D721Med (cell line): ENCODE measurements at regions not wholly inside any gene's neighbourhood (a gene's known extent, or its start where the extent isn't known, plus 50 kb on each side); places are given as distances from the start of the nearest gene placed in this dataset.
A peak's percentile ranks its signal among the peaks of the same experiment; 100 is the strongest.

ENCODE experiments used
- DNase-seq: peaks from one replicate; pipeline ENCODE4 v3.0.0; 2011; ENCODE audit warnings: low spot score; ENCODE audit not compliant: insufficient read length
- FAIRE-seq: peaks from 2 replicates; lab custom pipeline; 2011; peaks lifted over from hg19 to GRCh38; lab: Jason Lieb, UNC
- TF ChIP-seq, protein P1 (sequence below): IDR thresholded peaks from 2 replicates; pipeline ENCODE4 v1.5.1; 2012; ENCODE audit warnings: mild to moderate bottlenecking, control low read depth; ENCODE audit not compliant: insufficient read depth; ENCODE audit errors: missing control alignments

DNA sequence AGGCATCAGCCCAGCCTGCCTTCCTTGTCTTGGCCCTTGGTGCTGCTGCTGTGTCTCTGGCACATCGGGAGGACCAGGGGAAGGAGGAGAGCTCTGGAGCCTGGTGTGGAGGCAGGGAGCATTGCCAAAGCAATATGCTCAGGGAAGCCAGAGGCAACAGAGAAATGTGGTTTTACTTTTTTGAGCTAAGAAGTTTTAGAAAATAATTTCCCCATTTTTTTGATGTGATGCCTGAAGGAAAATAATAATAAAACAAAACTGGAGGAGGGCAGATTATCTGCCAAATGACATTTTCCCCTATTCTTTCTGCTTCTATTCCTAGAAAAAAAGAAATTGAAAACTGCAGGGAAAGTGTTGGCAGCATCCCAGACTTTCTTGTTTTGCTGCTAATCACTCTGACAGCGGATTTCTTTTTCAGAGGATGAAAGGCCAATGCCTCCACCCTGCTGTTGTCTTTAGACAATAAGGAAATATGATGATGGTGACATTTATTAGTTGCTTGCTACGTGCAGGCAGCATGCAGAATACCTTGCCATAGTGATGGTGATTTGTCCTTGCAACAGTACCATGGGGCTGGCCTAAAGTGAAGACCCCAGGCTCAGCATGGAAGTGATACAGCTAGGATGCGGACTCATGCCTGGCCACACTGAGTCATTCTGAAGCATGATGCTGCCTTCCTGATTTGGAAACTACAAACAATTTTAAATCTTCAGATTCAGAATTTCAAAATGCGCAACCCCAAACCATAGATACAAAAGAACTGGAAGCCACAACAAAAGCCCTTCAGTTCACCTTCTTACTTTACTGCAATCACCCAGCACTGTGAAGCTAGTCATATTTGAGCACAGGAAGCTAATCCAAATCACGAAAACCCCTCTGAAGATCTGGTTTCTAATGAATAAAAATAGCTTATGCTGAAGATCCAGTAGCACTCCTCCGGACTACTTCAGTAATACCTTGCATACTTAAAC, 260.2 kb upstream of the TMEM72 start:
- FAIRE-seq: no peak
- DNase-seq: no peak
- TF ChIP-seq, protein P1, sequence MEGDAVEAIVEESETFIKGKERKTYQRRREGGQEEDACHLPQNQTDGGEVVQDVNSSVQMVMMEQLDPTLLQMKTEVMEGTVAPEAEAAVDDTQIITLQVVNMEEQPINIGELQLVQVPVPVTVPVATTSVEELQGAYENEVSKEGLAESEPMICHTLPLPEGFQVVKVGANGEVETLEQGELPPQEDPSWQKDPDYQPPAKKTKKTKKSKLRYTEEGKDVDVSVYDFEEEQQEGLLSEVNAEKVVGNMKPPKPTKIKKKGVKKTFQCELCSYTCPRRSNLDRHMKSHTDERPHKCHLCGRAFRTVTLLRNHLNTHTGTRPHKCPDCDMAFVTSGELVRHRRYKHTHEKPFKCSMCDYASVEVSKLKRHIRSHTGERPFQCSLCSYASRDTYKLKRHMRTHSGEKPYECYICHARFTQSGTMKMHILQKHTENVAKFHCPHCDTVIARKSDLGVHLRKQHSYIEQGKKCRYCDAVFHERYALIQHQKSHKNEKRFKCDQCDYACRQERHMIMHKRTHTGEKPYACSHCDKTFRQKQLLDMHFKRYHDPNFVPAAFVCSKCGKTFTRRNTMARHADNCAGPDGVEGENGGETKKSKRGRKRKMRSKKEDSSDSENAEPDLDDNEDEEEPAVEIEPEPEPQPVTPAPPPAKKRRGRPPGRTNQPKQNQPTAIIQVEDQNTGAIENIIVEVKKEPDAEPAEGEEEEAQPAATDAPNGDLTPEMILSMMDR: no peak

- FAIRE-seq (no peak), DNase-seq (no peak)
- TF ChIP-seq, protein P1: peak; percentile 2
Measured at GRCh38 chr10:44651834-44652233, 259.3 kb upstream of the TMEM72 start.

GRCh38 chr10:44659320-44659719, 251.8 kb upstream of the TMEM72 start:
- no peak for FAIRE-seq
- TF ChIP-seq, protein P1: no peak
- no peak for DNase-seq

DNA sequence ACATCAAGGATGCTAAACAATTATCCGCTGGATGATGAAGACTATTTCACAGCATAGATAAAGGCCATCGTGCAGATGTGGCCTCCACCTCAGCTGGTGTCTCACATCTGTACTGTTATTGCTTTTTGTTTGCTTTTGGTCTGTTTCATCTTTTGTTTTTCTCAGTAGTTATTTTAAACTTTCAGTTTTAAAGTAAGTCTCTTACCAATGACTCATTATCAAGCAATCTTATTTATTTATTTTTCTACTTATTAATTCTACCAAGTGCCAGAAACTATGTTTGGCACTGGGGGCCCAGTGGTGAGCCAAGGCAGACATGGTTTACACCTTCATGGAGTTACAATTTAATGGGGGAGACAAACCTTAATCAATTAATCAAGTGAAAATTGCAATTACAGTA, 250.9 kb upstream of the TMEM72 start:
- TF ChIP-seq, protein P1: no peak
- FAIRE-seq (no peak), DNase-seq (no peak)

DNA sequence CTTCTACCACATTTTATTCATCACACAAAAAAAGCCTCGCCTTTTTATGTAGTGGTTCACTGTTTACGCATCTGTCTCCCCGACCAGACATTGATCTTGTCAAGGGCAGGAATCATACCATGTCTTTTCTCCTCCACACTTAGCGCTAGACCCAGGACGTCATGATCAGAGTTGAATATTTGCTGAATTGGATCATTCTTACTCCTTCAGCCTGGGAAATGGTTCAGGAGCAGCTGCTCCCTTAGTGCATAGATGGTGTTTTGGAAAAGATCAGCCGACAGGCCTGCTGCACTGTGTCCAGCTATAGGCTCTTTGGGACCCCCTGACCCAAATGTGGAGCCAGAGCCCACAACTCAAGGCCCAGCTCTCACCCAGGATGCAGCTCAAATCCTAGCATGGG, 249.1 kb upstream of the TMEM72 start:
- FAIRE-seq: no peak
- TF ChIP-seq, protein P1: no peak
- no peak for DNase-seq

DNA sequence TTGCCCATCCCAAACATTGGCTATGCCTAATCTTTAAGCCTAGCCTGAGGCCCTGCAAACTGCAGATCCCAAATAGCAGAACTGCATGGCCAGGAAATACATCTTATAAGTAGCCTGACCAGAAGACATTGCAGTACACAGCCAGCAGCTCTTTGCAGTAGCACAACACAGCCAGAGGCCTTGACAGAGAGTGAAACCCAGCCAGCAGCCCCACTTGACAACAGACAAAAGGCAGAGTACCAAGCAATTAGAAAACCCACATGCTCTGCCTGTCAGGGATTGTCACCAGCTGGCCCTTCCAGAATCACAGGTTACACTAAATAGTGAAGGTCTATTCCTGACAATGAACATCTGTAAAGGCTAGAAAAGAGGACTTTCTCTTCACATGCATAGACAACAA, 242.8 kb upstream of the TMEM72 start:
- no peak for DNase-seq
- no peak for FAIRE-seq
- TF ChIP-seq, protein P1: no peak

- TF ChIP-seq, protein P1: no peak
- FAIRE-seq (no peak), DNase-seq (no peak)
Measured at GRCh38 chr10:44671319-44671718, 239.8 kb upstream of the TMEM72 start.
